Activated CD8-positive, alpha-beta memory T cell treated with anti-CD3 and anti-CD28 coated beads for 48 hours (primary cell): ENCODE measurements at regions not wholly inside any gene's neighbourhood (a gene's known extent, or its start where the extent isn't known, plus 50 kb on each side); places are given as distances from the start of the nearest gene placed in this dataset.

Experiments
- DNase-seq, 3 experiments: peaks; one replicate each; pipeline ENCODE4 v3.0.0-alpha.2; 2020; ENCODE audit warnings: low read depth in 2 of 3, low spot score in 2 of 3

- DNase-seq, result no peak
These were observed 102.0 kb upstream of the BOD1 start for GRCh38 chr5:173718469-173718868.

DNA sequence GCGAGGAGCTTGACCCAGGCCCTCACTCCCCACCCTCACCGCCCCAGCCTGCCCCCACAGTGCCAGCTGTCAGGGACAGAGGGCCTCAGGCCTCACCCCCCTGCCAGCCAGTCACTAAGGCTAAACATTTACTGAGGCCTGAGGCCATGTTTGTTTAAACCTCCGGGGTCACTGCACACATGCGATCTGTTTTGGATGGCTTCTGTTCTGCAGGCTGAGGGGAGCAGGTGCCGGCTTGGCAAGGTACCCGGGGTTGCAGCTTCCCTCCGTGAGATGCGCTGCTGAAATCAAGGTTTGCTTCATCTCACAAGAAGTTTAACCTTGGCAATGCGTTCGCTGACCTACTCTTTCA lies 103.3 kb upstream of the BOD1 start:
- DNase-seq, result no peak

- DNase-seq, result no peak
These were observed 104.0 kb upstream of the BOD1 start for GRCh38 chr5:173720286-173720952.

GRCh38 chr5:173720953-173721600 lies 104.6 kb upstream of the BOD1 start:
- DNase-seq, result no peak

- no peak for DNase-seq
These were observed 105.3 kb upstream of the BOD1 start for GRCh38 chr5:173721601-173722232.

- DNase-seq, result no peak
These were observed 110.6 kb upstream of the BOD1 start for GRCh38 chr5:173726846-173727557.

DNA sequence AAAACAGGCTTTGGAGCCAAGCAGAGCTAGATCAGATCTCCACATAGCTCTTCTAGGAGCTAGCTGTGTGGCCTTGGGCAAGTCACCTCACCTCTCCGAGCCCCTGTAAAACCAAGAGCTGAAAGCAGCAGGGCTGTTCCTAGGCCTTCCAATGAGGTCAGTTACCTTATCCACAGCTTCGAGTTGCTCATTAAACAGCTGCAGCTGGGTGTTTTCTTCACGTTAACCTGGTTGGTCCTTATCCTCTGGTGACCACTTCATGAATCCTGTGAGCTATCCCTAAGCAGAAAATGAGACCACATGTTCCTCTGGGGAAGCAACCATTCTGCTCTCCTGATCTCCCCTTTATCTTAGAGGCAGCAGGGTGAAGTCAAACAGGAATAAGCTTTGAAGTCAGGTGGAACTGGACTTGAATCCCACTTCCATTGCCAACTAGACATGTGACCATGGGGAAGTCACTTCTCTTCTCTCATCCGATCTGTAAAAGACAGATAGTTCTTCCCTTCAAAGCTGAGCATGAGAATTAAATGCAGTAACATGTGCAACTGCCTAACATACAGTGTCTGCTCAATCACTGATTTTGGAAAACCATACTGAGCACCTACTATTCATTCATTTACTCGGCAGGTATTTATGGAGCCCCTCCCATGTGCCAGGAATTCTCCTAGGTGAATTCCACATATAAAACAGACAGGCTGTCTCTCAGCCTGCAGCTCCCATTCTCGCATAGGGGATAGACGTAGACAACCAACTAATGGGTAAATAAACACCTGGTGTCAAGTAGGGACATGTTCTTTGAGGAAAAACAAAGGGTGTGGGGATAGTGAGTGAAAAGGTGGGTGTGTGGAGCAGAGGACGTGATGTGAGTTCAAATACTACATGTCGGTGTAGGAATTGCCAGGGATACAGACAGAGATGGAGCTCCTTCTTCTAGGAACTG lies 111.7 kb upstream of the BOD1 start:
- DNase-seq, result no peak

DNA sequence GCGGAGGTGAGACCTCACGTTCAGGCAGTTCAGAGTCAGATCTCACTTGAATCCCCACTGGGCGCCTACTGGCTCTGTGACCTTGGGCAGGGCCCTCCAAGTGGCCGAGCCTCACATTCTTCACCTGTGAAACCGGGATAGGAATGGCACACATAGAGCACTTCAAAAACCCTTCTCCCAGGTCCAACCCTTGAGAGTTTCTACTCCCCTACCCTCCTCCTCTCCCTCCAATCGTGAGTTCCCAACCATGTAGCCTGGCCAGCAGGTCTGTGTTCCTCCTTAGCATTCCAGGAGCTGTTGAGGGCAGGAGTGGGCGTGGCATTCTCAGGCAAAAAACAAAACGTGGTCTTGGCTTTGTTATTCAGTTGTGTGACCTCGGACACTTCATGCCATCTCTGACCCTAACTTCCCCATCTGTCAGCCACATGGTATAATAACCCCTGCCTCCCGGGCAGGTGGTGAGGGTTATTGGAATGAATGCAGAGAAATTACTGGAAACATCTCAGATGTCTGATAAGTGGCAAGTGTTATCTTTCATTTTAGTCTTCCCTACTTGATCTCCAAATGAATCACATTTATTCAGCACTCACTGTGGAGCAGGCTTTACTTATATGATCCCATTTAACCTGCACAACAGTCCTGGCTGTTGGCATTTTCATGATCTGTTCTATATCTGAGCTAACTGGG lies 112.8 kb upstream of the BOD1 start:
- DNase-seq, result no peak

DNA sequence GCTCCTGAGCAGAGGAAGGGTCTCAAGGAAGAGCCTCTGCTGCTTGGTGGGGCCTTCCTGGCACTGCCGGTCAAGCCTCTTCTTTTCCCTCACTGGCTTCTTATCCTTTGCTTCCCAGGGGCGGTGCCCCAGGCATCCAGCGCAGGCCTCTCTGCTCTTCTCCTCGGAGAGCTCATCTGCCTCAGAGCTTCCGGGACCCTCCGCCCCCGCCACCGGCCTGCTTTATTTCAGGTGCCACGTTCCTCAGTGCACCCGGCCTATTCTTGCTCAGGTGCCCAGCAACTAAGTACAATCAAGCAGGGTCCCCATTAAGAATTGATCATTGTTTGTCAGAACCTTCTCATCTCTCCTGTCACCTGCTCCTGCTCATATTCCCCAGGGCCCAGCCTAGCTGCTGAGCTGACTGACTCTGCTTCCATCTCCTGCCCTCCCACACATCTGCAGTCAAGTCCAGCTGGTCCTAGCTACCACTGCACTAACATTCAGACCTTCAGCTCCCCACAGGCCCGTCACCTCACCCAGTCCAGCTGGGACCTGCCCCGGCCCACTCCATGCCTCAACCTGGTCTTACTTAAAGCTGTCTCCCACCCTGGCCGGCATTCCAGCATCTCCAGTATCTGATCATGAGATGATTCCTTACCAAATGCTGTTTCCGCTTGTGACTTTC lies 114.3 kb upstream of the BOD1 start:
- no peak for DNase-seq

DNA sequence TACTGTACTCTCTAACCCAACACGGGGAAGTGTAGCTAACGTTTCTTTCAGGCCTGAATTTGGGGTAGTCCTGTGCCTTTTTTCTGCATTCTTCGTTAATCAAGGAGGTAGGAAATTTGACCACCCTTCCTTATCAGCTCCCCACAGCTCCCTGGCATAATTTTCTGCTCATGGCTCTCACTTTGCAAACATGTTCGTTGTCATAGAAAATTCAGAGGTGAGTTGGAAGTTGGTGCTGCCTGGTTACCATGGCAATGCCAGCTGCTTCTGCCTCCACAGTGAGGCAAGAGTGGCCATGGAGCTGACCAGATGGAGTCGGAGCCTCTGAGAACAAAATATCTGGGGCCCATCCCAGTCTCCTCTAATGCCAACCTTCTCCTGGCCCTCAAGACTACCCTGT lies 116.6 kb upstream of the BOD1 start:
- DNase-seq, result no peak

- no peak for DNase-seq
These were observed 117.0 kb upstream of the BOD1 start for GRCh38 chr5:173733425-173733824.

DNA sequence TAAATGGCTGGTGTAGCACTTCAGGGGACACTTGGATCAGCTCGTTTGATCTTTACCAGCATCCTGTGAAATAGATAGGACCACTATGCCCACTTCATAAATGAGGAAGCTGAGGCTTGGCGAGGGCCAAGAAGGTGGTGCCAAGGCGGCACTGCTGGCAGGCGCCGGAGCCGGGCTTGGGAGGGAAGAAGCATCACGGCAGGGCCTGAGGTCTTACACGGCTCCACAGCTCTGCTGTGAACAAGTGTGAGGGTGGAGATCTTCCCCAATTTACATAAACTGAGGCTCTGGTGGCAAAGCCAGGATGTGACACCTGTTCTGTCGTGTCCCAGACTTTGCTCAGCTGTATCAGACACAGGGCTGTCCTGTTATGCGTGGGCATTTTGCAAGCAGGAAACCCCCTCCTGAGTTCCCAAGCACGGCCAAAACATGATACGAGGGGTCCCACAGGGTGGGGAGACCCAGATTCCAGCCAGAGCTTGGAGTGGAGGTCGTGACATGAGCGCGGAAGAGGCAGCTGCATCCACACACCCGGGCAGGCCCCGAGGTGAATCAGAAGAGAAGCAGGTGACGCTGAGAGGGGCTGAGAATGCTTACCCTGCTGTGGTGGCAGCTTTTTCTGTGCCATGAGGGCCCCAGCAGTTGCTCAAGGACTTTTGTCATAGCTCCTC lies 117.5 kb upstream of the BOD1 start:
- no peak for DNase-seq

DNA sequence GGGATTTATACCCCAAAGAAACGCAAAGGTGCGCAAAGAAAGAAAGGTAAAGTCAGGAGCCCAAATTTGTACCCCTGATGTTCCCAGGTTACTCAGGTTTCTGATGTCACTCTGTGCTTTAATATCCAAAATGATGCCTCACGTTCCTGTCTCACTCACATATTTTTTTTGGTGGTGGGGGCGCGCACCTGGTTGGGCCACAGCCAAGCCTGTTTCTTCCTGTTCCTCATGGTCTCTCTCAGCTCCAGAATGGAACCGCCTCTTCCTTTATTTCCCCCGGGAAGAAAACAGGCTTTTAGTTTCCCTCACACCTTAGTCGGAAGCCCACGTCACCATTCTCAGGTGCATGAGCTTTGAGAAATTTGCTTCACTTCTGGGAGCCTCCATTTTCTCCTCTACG lies 118.3 kb upstream of the BOD1 start:
- DNase-seq, result no peak

- DNase-seq, result no peak
These were observed 118.7 kb upstream of the BOD1 start for GRCh38 chr5:173735184-173735583.

DNA sequence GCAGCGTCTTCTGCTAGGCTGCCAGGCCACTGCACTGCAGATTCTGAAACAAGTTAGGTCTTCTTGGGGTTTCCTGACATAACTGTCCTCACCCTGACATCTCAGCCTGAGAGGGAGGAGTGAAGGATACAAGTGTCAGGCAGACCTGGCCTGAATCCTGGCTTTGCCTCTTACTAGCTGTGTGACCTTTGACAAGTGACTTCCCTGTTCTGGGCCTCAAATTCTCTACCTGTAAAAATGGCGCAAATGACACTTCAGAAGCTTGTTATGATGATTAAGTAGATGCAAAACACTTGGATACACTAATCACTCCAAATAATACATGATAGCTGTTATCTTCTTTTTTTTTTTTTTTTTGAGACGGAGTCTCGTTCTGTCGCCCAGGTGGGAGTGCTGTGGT lies 119.2 kb upstream of the BOD1 start:
- DNase-seq, result no peak

GRCh38 chr5:173736374-173736773 lies 119.9 kb upstream of the BOD1 start:
- no peak for DNase-seq

GRCh38 chr5:173736923-173737412 lies 120.5 kb upstream of the BOD1 start:
- DNase-seq, result no peak

DNA sequence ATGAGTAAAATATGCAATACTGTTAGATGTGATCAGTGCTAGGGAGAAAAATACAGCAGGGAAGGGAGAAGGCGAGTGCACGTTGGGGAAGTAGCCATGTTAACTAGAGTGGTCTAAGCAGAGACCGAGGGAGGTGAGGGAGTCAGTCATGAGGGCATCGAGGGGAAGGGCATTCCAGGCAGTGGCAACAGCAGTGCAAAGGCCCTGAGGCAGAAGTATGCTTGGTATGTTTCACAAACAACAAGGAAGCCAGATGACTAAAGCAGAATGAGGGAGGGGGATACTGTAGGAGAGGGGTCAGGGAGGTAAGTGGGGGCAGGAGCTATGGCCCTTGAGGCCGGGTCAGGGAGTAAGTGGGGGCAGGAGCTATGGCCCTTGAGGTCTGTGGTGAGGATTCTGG lies 123.3 kb upstream of the BOD1 start:
- DNase-seq, result no peak

DNA sequence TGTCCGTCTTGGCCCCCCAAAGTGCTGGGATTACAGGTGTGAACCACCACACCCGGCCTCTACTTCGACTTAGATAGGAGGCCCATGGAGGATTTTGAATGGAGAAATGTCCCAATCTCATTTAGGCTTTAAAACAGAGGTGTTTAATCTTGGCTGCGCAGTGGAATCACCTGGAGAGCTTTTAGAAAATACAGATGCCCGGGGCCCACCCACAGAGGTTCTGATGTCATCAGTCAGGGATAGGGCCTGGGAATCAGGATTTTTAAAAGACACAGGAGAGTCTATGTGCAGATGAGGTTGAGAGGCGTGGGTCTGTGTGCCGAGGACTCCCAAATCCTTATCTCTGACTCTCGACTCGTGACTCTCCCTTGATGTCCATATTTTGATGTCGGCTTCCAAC lies 124.0 kb upstream of the BOD1 start:
- no peak for DNase-seq
